ENCODE measurements at regions not wholly inside any gene's neighbourhood (a gene's known extent, or its start where the extent isn't known, plus 50 kb on each side); places are given as distances from the start of the nearest gene placed in this dataset.

GRCh38 chrX:42565739-42566138 lies 212.2 kb downstream of the PPP1R2C start:
- TF ChIP-seq CTCF (IDR thresholded peaks at IDR 0.05; ENCODE audit: low read depth, low read length, poor library complexity, severe bottlenecking) (no peak), EZH2phosphoT487 (IDR thresholded peaks at IDR 0.05; ENCODE audit: borderline replicate concordance, low read length) (no peak)
